GM23338 (cell line): ENCODE measurements at regions not wholly inside any gene's neighbourhood (a gene's known extent, or its start where the extent isn't known, plus 50 kb on each side); places are given as distances from the start of the nearest gene placed in this dataset.

ENCODE experiments used
- ATAC-seq: fragments of 200-7000 bp; cut with Tn5 transposase; 3 replicates; pipeline ENCODE4 v1.9.1; 2020
- DNase-seq: peaks from one replicate; pipeline ENCODE4 v3.0.0-alpha.2; 2015; ENCODE audit warnings: low spot score
- H2AFZ ChIP-seq: fragments of 200-600 bp; sonication (generic); 2 replicates; pipeline ENCODE4 v1.8.0; 2016; ENCODE audit warnings: antibody characterized with exemption, mild to moderate bottlenecking, moderate library complexity
- H3F3A ChIP-seq: fragments of 200-600 bp; sonication (generic); replicated peaks from 2 replicates; pipeline ENCODE4 v1.8.0; 2017; ENCODE audit warnings: antibody characterized with exemption, mixed run types, low read depth
- H3K27ac ChIP-seq: fragments of 200-600 bp; sonication (generic); 2 replicates; pipeline ENCODE4 v1.6.1; 2016; ENCODE audit warnings: low read depth
- H3K27me3 ChIP-seq: fragments of 200-600 bp; sonication (generic); 2 replicates; pipeline ENCODE4 v1.8.0; 2016; ENCODE audit warnings: mild to moderate bottlenecking, mixed run types, moderate library complexity; ENCODE audit not compliant: insufficient read depth
- H3K36me3 ChIP-seq: fragments of 200-600 bp; sonication (generic); 2 replicates; pipeline ENCODE4 v1.8.0; 2016; ENCODE audit warnings: mild to moderate bottlenecking; ENCODE audit not compliant: insufficient read depth
- H3K4me1 ChIP-seq: fragments of 200-600 bp; sonication (generic); 2 replicates; pipeline ENCODE4 v1.8.0; 2016; ENCODE audit warnings: mild to moderate bottlenecking, moderate library complexity; ENCODE audit not compliant: insufficient read depth
- H3K4me2 ChIP-seq: fragments of 200-600 bp; sonication (generic); 2 replicates; pipeline ENCODE4 v1.7.1; 2017; ENCODE audit warnings: mixed run types
- H3K4me3 ChIP-seq: fragments of 200-600 bp; sonication (generic); 2 replicates; pipeline ENCODE4 v1.6.1; 2016; ENCODE audit warnings: mixed run types
- H3K79me2 ChIP-seq: fragments of 200-600 bp; sonication (generic); replicated peaks from 2 replicates; pipeline ENCODE4 v1.8.0; 2017; ENCODE audit warnings: mild to moderate bottlenecking; ENCODE audit not compliant: insufficient read depth
- H3K9me2 ChIP-seq: fragments of 200-600 bp; sonication (generic); 2 replicates; pipeline ENCODE4 v1.8.0; 2017; ENCODE audit not compliant: insufficient read depth
- H4K20me1 ChIP-seq: fragments of 200-600 bp; sonication (generic); replicated peaks from 2 replicates; pipeline ENCODE4 v1.8.0; 2017; ENCODE audit warnings: mild to moderate bottlenecking; ENCODE audit not compliant: insufficient read depth
- H3K27ac Mint-ChIP-seq: 2 replicates; pipeline ENCODE4 v1.8.0; 2020; ENCODE audit warnings: inconsistent platforms, mild to moderate bottlenecking, moderate library complexity, mixed read lengths
- H3K27me3 Mint-ChIP-seq: 3 replicates; pipeline ENCODE4 v1.8.0; 2022; ENCODE audit warnings: low read depth, mild to moderate bottlenecking, moderate library complexity, mixed read lengths, inconsistent platforms; ENCODE audit not compliant: insufficient read depth, poor library complexity
- H3K36me3 Mint-ChIP-seq: 3 replicates; pipeline ENCODE4 v1.8.0; 2021; ENCODE audit warnings: low read depth, mild to moderate bottlenecking, inconsistent platforms, moderate library complexity, mixed read lengths
- H3K4me1 Mint-ChIP-seq: 3 replicates; pipeline ENCODE4 v1.8.0; 2020; ENCODE audit warnings: mild to moderate bottlenecking, inconsistent platforms, mixed read lengths
- H3K4me3 Mint-ChIP-seq: 3 replicates; pipeline ENCODE4 v1.8.0; 2021; ENCODE audit warnings: moderate library complexity, mild to moderate bottlenecking, inconsistent platforms, mixed read lengths
- H3K9me3 Mint-ChIP-seq: 3 replicates; pipeline ENCODE4 v1.8.0; 2020; ENCODE audit warnings: moderate library complexity, mild to moderate bottlenecking, inconsistent platforms, mixed read lengths
- CREB1 ChIP-seq: fragments of 250-450 bp; sonication (Bioruptor Pico); IDR thresholded peaks from 2 replicates; pipeline ENCODE4 v1.5.0; 2020; ENCODE audit warnings: low read depth, mild to moderate bottlenecking, moderate library complexity
- CTCF ChIP-seq, 2 experiments: fragments of 200-600 bp in 1 of 2; sonication (generic) in 1 of 2; conservative IDR thresholded peaks; 2 replicates each; pipeline versions ENCODE4 v1.5.1 to v1.6.1; 2016 to 2017; ENCODE audit warnings: antibody characterized with exemption in 2 of 2, low read depth in 2 of 2, mild to moderate bottlenecking in 2 of 2, moderate library complexity in 1 of 2
- POLR2AphosphoS5 ChIP-seq: IDR thresholded peaks from 2 replicates; pipeline ENCODE4 v1.6.1; 2016; ENCODE audit warnings: antibody characterized with exemption, low read depth
- REST ChIP-seq: IDR thresholded peaks from one replicate; pipeline ENCODE4 v1.6.1; 2018; ENCODE audit warnings: antibody characterized with exemption; ENCODE audit not compliant: unreplicated experiment
- STAT1 ChIP-seq: IDR thresholded peaks from one replicate; pipeline ENCODE4 v1.6.1; 2016; ENCODE audit warnings: antibody characterized with exemption; ENCODE audit not compliant: unreplicated experiment
- ZNF114 ChIP-seq: fragments of 250-450 bp; sonication (Bioruptor Pico); IDR thresholded peaks from 2 replicates; pipeline ENCODE4 v1.5.0; 2020; ENCODE audit warnings: mild to moderate bottlenecking, moderate library complexity
- ZNF331 ChIP-seq: fragments of 250-450 bp; sonication (Bioruptor Pico); IDR thresholded peaks from 2 replicates; pipeline ENCODE4 v1.5.0; 2020; ENCODE audit warnings: low read depth, mild to moderate bottlenecking, moderate library complexity
- ZNF462 ChIP-seq: fragments of 250-450 bp; sonication (Bioruptor Pico); IDR thresholded peaks from 2 replicates; pipeline ENCODE4 v1.5.0; 2020; ENCODE audit warnings: mild to moderate bottlenecking, moderate library complexity

- TF ChIP-seq CTCF (conservative IDR thresholded peaks at IDR 0.05; ENCODE audit: low read depth in 2 of 2) (no peak), ZNF114 (CRISPR knock-in tag) (no peak), REST (no peak), POLR2AphosphoS5 (no peak)
These were observed 62.1 kb upstream of the BHLHE23 start (continued) for GRCh38 chr20:63068711-63069367.

- peaks cover 19% of the 10 kb centered on the region for H3K27me3 ChIP-seq
- no peaks in the 10 kb centered on the region for H3K79me2 ChIP-seq
- Mint-ChIP-seq H3K4me3 (no peak overlapping the region), H3K4me1 (peaks cover 9% of the 10 kb centered on the region), H3K27me3 (peaks cover 32% of the 10 kb centered on the region), H3K9me3 (no peaks in the 10 kb centered on the region; the same call in 2 of the 3 replicates), H3K27ac (no peak overlapping the region), H3K36me3 (no peaks in the 10 kb centered on the region)
- H3K27ac ChIP-seq: no peak overlapping the region
- no peaks in the 10 kb centered on the region for H3K36me3 ChIP-seq
- H3K4me3 ChIP-seq: no peak overlapping the region
- no peaks in the 10 kb centered on the region for H3F3A ChIP-seq
- TF ChIP-seq STAT1 (no peak), POLR2AphosphoS5 (no peak), ZNF462 (CRISPR knock-in tag) (no peak), CREB1 (CRISPR knock-in tag) (no peak), ZNF331 (no peak)
- ATAC-seq (no peak), DNase-seq (no peak)
- H3K4me1 ChIP-seq: peaks cover 4% of the 10 kb centered on the region; the same call in 1 of the 2 replicates
- no peaks in the 10 kb centered on the region for H3K9me2 ChIP-seq
- no peaks in the 10 kb centered on the region; the same call in 1 of the 2 replicates for H4K20me1 ChIP-seq
- no peak overlapping the region for H3K4me2 ChIP-seq
- no peak overlapping the region for H2AFZ ChIP-seq
These were observed 61.2 kb upstream of the BHLHE23 start for GRCh38 chr20:63067721-63068560.
